ENCODE measurements at regions not wholly inside any gene's neighbourhood (a gene's known extent, or its start where the extent isn't known, plus 50 kb on each side); places are given as distances from the start of the nearest gene placed in this dataset.

DNA sequence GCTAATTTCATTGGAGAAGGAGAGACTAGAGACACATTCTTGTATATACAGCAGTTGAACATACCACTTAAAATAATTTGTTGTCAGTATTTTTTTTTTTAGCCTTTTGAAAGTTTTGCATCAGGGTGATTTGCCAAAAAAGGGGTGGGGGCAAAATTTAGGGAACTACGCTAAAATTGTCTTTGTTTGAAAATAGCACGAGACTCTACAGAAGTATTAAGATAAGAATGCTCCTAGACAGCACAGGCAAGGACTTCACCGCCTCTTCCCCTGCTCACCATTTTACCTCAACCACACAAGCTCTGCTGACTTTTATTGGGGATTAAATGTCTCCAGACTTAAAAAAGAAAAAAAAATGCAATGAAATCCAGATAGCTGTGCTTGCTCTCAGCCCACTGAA is 236.1 kb upstream of the USP25 start:
- DNase-seq (ENCODE audit: low spot score in 2 of 2): no peak
- H3K36me3 ChIP-seq: no peaks in the 10 kb centered on the region
- intact Hi-C loops (cut with DNase I): no loop called here

DNA sequence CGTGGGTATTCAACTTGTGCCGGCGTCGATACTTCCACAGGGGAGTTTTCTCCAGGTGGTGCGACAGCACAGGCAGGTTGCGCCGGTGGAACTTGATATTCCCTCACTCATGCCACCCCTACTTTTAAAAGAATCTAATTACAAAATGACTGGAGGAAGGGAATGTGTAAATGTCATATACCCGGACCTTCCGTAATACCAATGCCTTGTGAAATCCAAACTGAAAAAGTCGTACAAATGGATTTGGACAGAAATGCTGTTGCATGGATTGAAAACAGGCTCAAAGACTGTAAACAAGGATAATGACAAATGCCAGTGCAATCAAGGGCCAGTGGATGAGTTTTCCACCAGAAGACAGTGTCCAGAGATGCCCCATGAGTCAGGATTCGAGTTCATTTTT is 235.3 kb upstream of the USP25 start:
- Histone ChIP-seq H3K27me3 (no peaks in the 10 kb centered on the region), H3K36me3 (no peaks in the 10 kb centered on the region), H3K4me3 (no peak overlapping the region), H3K9me3 (no peaks in the 10 kb centered on the region), H3K27ac (no peak overlapping the region), H3K4me1 (no peaks in the 10 kb centered on the region)
- DNase-seq (ENCODE audit: low spot score in 2 of 2): no peak
- TF ChIP-seq, protein P1, sequence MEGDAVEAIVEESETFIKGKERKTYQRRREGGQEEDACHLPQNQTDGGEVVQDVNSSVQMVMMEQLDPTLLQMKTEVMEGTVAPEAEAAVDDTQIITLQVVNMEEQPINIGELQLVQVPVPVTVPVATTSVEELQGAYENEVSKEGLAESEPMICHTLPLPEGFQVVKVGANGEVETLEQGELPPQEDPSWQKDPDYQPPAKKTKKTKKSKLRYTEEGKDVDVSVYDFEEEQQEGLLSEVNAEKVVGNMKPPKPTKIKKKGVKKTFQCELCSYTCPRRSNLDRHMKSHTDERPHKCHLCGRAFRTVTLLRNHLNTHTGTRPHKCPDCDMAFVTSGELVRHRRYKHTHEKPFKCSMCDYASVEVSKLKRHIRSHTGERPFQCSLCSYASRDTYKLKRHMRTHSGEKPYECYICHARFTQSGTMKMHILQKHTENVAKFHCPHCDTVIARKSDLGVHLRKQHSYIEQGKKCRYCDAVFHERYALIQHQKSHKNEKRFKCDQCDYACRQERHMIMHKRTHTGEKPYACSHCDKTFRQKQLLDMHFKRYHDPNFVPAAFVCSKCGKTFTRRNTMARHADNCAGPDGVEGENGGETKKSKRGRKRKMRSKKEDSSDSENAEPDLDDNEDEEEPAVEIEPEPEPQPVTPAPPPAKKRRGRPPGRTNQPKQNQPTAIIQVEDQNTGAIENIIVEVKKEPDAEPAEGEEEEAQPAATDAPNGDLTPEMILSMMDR (IDR thresholded peaks at IDR 0.05): no peak
- intact Hi-C loops (cut with DNase I): no loop called here

More for the DNA sequence above, 236.1 kb upstream of the USP25 start:
- Histone ChIP-seq H3K9me3 (no peaks in the 10 kb centered on the region), H3K27ac (no peak overlapping the region), H3K4me3 (no peak overlapping the region), H3K27me3 (no peaks in the 10 kb centered on the region), H3K4me1 (no peaks in the 10 kb centered on the region)
- TF ChIP-seq, protein P1 (IDR thresholded peaks at IDR 0.05): no peak

DNA sequence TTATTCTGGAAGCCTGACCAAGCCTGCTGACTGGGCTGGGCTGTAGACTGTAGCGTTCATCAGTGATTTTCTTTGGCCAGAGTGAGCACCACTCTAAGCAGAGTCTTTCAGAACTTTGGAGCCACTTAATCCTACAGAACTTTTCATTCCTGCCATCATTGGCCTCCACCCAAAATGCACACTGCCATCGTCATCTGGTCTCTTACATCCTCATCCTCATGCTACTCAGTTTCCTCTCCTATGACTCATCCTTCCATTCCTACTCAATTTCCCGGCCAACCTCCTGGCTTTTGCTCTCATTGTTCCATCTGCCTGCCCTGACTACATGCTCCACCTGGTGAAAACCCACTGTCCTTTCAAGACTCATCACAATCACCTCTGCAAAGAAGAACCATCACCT is 233.8 kb upstream of the USP25 start:
- no peaks in the 10 kb centered on the region for H3K4me1 ChIP-seq
- H3K27me3 ChIP-seq: no peaks in the 10 kb centered on the region
- TF ChIP-seq, protein P1 (IDR thresholded peaks at IDR 0.05): no peak
- no peaks in the 10 kb centered on the region for H3K36me3 ChIP-seq
- no peaks in the 10 kb centered on the region for H3K9me3 ChIP-seq
- DNase-seq (ENCODE audit: low spot score in 2 of 2): no peak
- H3K4me3 ChIP-seq: no peak overlapping the region
- H3K27ac ChIP-seq: no peak overlapping the region
- intact Hi-C loops (cut with DNase I): no loop called here

DNA sequence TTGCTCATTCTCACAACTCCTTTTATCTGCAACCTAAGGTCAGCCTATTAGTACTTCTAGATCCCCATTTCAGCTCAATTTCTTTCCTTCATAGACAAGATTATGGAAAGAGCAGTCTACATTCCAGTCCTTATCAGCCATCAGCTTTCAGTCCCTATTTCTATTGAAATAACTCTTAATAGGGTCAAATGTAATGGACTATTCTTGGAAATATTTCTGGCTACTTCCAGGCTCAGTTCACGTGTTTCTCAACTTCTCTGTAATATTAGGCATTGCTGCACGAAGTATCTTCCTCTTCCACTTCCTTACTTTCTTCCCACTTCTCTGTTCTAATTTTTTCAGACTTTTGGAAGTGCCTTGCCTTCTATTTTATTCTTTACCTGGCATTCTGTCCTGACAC is 232.9 kb upstream of the USP25 start:
- intact Hi-C loops (cut with DNase I): no loop called here
- H3K9me3 ChIP-seq: no peaks in the 10 kb centered on the region
- TF ChIP-seq, protein P1 (IDR thresholded peaks at IDR 0.05): no peak

DNA sequence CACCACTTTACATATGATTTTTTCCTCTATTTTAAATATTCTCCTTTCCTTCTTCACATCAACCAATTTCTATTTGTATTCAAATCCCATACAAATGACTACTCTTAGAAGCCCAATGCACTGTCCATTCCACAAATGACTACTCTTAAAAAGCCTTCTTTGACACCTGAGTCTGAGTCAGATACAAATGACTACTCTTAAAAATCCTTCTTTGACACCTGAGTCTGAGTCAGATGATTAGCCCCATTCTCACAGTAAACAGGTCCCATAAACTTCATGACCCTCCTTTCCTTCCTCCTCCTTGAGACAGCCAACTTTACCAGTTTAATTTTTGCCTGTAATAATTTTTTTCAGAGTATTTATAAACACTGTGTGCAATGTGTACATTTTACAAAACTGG is 231.3 kb upstream of the USP25 start:
- H3K27me3 ChIP-seq: no peaks in the 10 kb centered on the region
- intact Hi-C loops (cut with DNase I): no loop called here
- H3K9me3 ChIP-seq: no peaks in the 10 kb centered on the region
- TF ChIP-seq, protein P1 (IDR thresholded peaks at IDR 0.05): no peak
- DNase-seq (ENCODE audit: low spot score in 2 of 2): no peak
- H3K4me3 ChIP-seq: no peak overlapping the region
- H3K36me3 ChIP-seq: no peaks in the 10 kb centered on the region
- no peaks in the 10 kb centered on the region for H3K4me1 ChIP-seq
- no peak overlapping the region for H3K27ac ChIP-seq

More for the DNA sequence above, 232.9 kb upstream of the USP25 start:
- Histone ChIP-seq H3K27ac (no peak overlapping the region), H3K36me3 (no peaks in the 10 kb centered on the region), H3K4me1 (no peaks in the 10 kb centered on the region), H3K27me3 (no peaks in the 10 kb centered on the region), H3K4me3 (no peak overlapping the region)
- no peak for DNase-seq (ENCODE audit: low spot score in 2 of 2)

DNA sequence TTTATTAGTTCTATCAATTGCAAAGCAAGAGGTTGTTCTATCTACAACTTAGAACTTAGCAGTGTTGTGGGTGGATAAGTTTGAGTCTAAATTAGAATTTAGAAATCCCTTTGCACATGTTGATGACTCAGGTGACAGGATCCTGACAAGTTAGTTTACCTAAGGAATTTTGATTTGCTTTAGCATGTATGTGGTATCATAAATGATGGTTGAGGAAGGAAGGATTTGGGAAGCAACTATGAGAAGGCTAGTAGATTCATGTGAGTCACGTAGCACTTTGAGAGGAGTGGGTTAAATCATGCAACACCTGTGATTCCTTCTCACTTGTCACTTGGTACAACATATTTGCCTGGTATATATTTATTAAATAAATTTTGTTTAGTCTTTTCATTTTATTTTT is 223.7 kb upstream of the USP25 start:
- intact Hi-C loops (cut with DNase I): no loop called here

More for the DNA sequence above, 223.7 kb upstream of the USP25 start:
- H3K9me3 ChIP-seq: no peaks in the 10 kb centered on the region
- no peaks in the 10 kb centered on the region for H3K27me3 ChIP-seq
- H3K4me1 ChIP-seq: no peaks in the 10 kb centered on the region
- TF ChIP-seq, protein P1 (IDR thresholded peaks at IDR 0.05): no peak
- H3K36me3 ChIP-seq: no peaks in the 10 kb centered on the region
- no peak for DNase-seq (ENCODE audit: low spot score in 2 of 2)
- H3K4me3 ChIP-seq: no peak overlapping the region
- H3K27ac ChIP-seq: no peak overlapping the region
